PC-3 (cell line): ENCODE measurements at regions not wholly inside any gene's neighbourhood (a gene's known extent, or its start where the extent isn't known, plus 50 kb on each side); places are given as distances from the start of the nearest gene placed in this dataset.

Experiments
- ATAC-seq: fragments of 200-7000 bp; cut with Tn5 transposase; 2 replicates; pipeline ENCODE4 v1.9.1; 2020; ENCODE audit warnings: mild to moderate bottlenecking, moderate library complexity
- BruUV-seq: library from RNA; stranded (reverse); fragments of 400-500 nt; replicated peaks from 2 replicates; lab custom pipeline; 2021; lab: Mats Ljungman, UMichigan
- CTCF ChIA-PET: fragments of 300-600 bp; sonication (Branson Sonifier 250); formaldehyde crosslinking; loops from one replicate; lab custom pipeline; 2022; ENCODE audit warnings: antibody characterized with exemption; lab: Charles Lee
- POLR2A ChIA-PET: fragments of 300-600 bp; sonication (Branson Sonifier 250); formaldehyde crosslinking; loops from one replicate; lab custom pipeline; 2022; ENCODE audit warnings: antibody characterized with exemption; ENCODE audit not compliant: unreplicated experiment; lab: Charles Lee
- DNase-seq: peaks from one replicate; pipeline ENCODE4 v3.0.0-alpha.2; 2015
- H2AFZ ChIP-seq: fragments of 300-600 bp; sonication (generic); 2 replicates; pipeline ENCODE4 v1.6.0; 2016; ENCODE audit warnings: antibody characterized with exemption, low read length
- H3F3A ChIP-seq: fragments of 300-600 bp; sonication (generic); one replicate; pipeline ENCODE4 v1.6.0; 2017; ENCODE audit warnings: antibody characterized with exemption, low read length, control low read depth, mild to moderate bottlenecking; ENCODE audit not compliant: unreplicated experiment
- H3K27ac ChIP-seq: fragments of 300-600 bp; sonication (generic); 2 replicates; pipeline ENCODE4 v1.5.1; 2016; ENCODE audit warnings: mild to moderate bottlenecking, low read length
- H3K27me3 ChIP-seq: fragments of 300-600 bp; sonication (generic); 2 replicates; pipeline ENCODE4 v1.6.1; 2016; ENCODE audit warnings: low read length, mixed read lengths
- H3K36me3 ChIP-seq: fragments of 300-600 bp; sonication (generic); 2 replicates; pipeline ENCODE4 v1.6.1; 2016; ENCODE audit warnings: low read depth, mixed run types, low read length, mixed read lengths
- H3K4me1 ChIP-seq: fragments of 300-600 bp; sonication (generic); 2 replicates; pipeline ENCODE4 v1.5.1; 2016; ENCODE audit warnings: low read length; ENCODE audit not compliant: insufficient read depth
- H3K4me2 ChIP-seq: fragments of 300-600 bp; sonication (generic); 2 replicates; pipeline ENCODE4 v1.6.0; 2016; ENCODE audit warnings: low read length
- H3K4me3 ChIP-seq: fragments of 300-600 bp; sonication (generic); 2 replicates; pipeline ENCODE4 v1.5.1; 2016; ENCODE audit warnings: mild to moderate bottlenecking, low read length, mixed read lengths
- H3K79me2 ChIP-seq: fragments of 300-600 bp; sonication (generic); 2 replicates; pipeline ENCODE4 v1.6.1; 2017; ENCODE audit warnings: low read length, mixed read lengths
- H3K9ac ChIP-seq: fragments of 300-600 bp; sonication (generic); 2 replicates; pipeline ENCODE4 v1.6.0; 2016; ENCODE audit warnings: mild to moderate bottlenecking, low read length
- H3K9me2 ChIP-seq: fragments of 300-600 bp; sonication (generic); replicated peaks from 2 replicates; pipeline ENCODE4 v1.6.1; 2016; ENCODE audit warnings: mixed run types, low read length, mixed read lengths
- H3K9me3 ChIP-seq: fragments of 300-600 bp; sonication (generic); 2 replicates; pipeline ENCODE4 v1.6.1; 2016; ENCODE audit warnings: low read length, mixed read lengths
- H4K20me1 ChIP-seq: fragments of 300-600 bp; sonication (generic); 2 replicates; pipeline ENCODE4 v1.6.1; 2016; ENCODE audit warnings: low read length, mixed read lengths
- CTCF ChIP-seq: fragments of 300-600 bp; sonication (generic); conservative IDR thresholded peaks from 2 replicates; pipeline ENCODE4 v1.5.1; 2017; ENCODE audit warnings: antibody characterized with exemption, low read depth, mild to moderate bottlenecking, low read length
- EZH2 ChIP-seq: fragments of 300-600 bp; sonication (generic); IDR thresholded peaks from one replicate; pipeline ENCODE4 v1.6.1; 2017; ENCODE audit warnings: antibody characterized with exemption, mild to moderate bottlenecking, low read length; ENCODE audit not compliant: unreplicated experiment
- EZH2phosphoT487 ChIP-seq: fragments of 300-600 bp; sonication (generic); IDR thresholded peaks from 2 replicates; pipeline ENCODE4 v1.6.1; 2018; ENCODE audit warnings: mild to moderate bottlenecking, antibody characterized with exemption, low read length, borderline replicate concordance
- intact Hi-C: fragments of 100-400 bp; cut with micrococcal nuclease; formaldehyde crosslinking; loops from 2 replicates; pipeline ENCODE4 v1.9.0; 2023

GRCh38 chr2:11099122-11100065 lies 55.9 kb upstream of the SLC66A3 start:
- Histone ChIP-seq H3K4me2 (no peak overlapping the region), H3K36me3 (no peaks in the 10 kb centered on the region), H4K20me1 (no peaks in the 10 kb centered on the region), H3K9ac (no peak overlapping the region), H3K27ac (no peak overlapping the region), H2AFZ (no peak overlapping the region), H3F3A (no peaks in the 10 kb centered on the region), H3K79me2 (no peaks in the 10 kb centered on the region), H3K9me3 (no peaks in the 10 kb centered on the region), H3K4me3 (no peak overlapping the region), H3K27me3 (no peaks in the 10 kb centered on the region), H3K9me2 (no peaks in the 10 kb centered on the region), H3K4me1 (peaks cover 13% of the 10 kb centered on the region; the same call in 1 of the 2 replicates)
- no peak for DNase-seq
- no peak for ATAC-seq
- TF ChIP-seq EZH2 = no peak
- TF ChIP-seq CTCF = no peak
- no peak for TF ChIP-seq EZH2phosphoT487
- no TSS peak for BruUV-seq
- ChIA-PET CTCF (no interaction called here), POLR2A (no interaction called here)
- intact Hi-C loops = no loop called here

GRCh38 chr2:11100130-11100529 lies 55.1 kb upstream of the SLC66A3 start:
- Histone ChIP-seq H4K20me1 (no peaks in the 10 kb centered on the region), H3K4me3 (no peak overlapping the region), H3K79me2 (no peaks in the 10 kb centered on the region), H3K4me2 (no peak overlapping the region), H3K36me3 (no peaks in the 10 kb centered on the region), H3K4me1 (peaks cover 13% of the 10 kb centered on the region; the same call in 1 of the 2 replicates), H3K27me3 (no peaks in the 10 kb centered on the region), H2AFZ (no peak overlapping the region), H3K9me2 (no peaks in the 10 kb centered on the region), H3K27ac (no peak overlapping the region), H3F3A (no peaks in the 10 kb centered on the region), H3K9me3 (no peaks in the 10 kb centered on the region), H3K9ac (no peak overlapping the region)
- intact Hi-C loops = no loop called here
- ChIA-PET POLR2A (no interaction called here), CTCF (no interaction called here)
- no peak for DNase-seq
- no peak for ATAC-seq
- BruUV-seq = no TSS peak
- TF ChIP-seq EZH2phosphoT487 = no peak
- no peak for TF ChIP-seq EZH2
- TF ChIP-seq CTCF = no peak

- Histone ChIP-seq H3K27ac (no peak overlapping the region), H3K4me3 (no peak overlapping the region), H3K79me2 (no peaks in the 10 kb centered on the region), H3K9me3 (no peaks in the 10 kb centered on the region), H3K4me2 (no peak overlapping the region), H2AFZ (no peak overlapping the region), H3K4me1 (peaks cover 13% of the 10 kb centered on the region; the same call in 1 of the 2 replicates), H3K9me2 (no peaks in the 10 kb centered on the region), H4K20me1 (no peaks in the 10 kb centered on the region), H3F3A (no peaks in the 10 kb centered on the region), H3K36me3 (no peaks in the 10 kb centered on the region), H3K27me3 (no peaks in the 10 kb centered on the region), H3K9ac (no peak overlapping the region)
- BruUV-seq = no TSS peak
- POLR2A ChIA-PET = no interaction called here
- no peak for TF ChIP-seq EZH2
- no peak for TF ChIP-seq CTCF
- no peak for TF ChIP-seq EZH2phosphoT487
- no peak for ATAC-seq
- no peak for DNase-seq
- CTCF ChIA-PET = no interaction called here
- intact Hi-C loops = no loop called here
These were observed 54.3 kb upstream of the SLC66A3 start for GRCh38 chr2:11100976-11101375.
